HepG2 (cell line): ENCODE measurements at regions not wholly inside any gene's neighbourhood (a gene's known extent, or its start where the extent isn't known, plus 50 kb on each side); places are given as distances from the start of the nearest gene placed in this dataset.

Experiments used
- DPF2 ChIP-seq: sonication (generic); formaldehyde crosslinking; IDR thresholded peaks from 2 replicates; pipeline ENCODE4 v1.4.0; 2020; ENCODE audit warnings: mild to moderate bottlenecking, low read depth, missing genetic modification reagents, borderline replicate concordance
- FOXP1 ChIP-seq, 2 experiments: fragments of 450-650 bp in 1 of 2; IDR thresholded peaks; 2 replicates each; pipeline ENCODE4 v1.6.1; 2017 to 2018; ENCODE audit warnings: antibody characterized with exemption in 1 of 2
- GZF1 ChIP-seq: sonication (generic); formaldehyde crosslinking; IDR thresholded peaks from 2 replicates; pipeline ENCODE4 v1.5.1; 2020; ENCODE audit warnings: mild to moderate bottlenecking, missing genetic modification reagents
- HOXA9 ChIP-seq: sonication (generic); formaldehyde crosslinking; IDR thresholded peaks from 2 replicates; pipeline ENCODE4 v1.8.1; 2022; ENCODE audit warnings: missing genetic modification reagents, mild to moderate bottlenecking, moderate library complexity, borderline replicate concordance
- NFYB ChIP-seq: sonication (generic); formaldehyde crosslinking; IDR thresholded peaks from 2 replicates; pipeline ENCODE4 v1.4.0; 2020; ENCODE audit warnings: missing genetic modification reagents
- NR2F2 ChIP-seq: IDR thresholded peaks from 2 replicates; pipeline ENCODE4 v1.6.1; 2012; ENCODE audit warnings: low read depth, inconsistent platforms, borderline replicate concordance
- NR3C1 ChIP-seq: sonication (generic); formaldehyde crosslinking; IDR thresholded peaks from 2 replicates; pipeline ENCODE4 v1.4.0; 2020; ENCODE audit warnings: missing genetic modification reagents
- POLR2A ChIP-seq, 2 experiments: IDR thresholded peaks; 2 replicates each; pipeline ENCODE4 v1.6.1; 2011; ENCODE audit warnings: low read depth in 2 of 2, low read length in 2 of 2, mild to moderate bottlenecking in 1 of 2, moderate library complexity in 1 of 2; ENCODE audit not compliant: insufficient read depth in 1 of 2
- SP5 ChIP-seq: IDR thresholded peaks from 2 replicates; pipeline ENCODE4 v1.6.1; 2016; ENCODE audit warnings: low read depth, borderline replicate concordance
- ZNF75D ChIP-seq: sonication (generic); formaldehyde crosslinking; IDR thresholded peaks from 2 replicates; pipeline ENCODE4 v1.8.1; 2023; ENCODE audit warnings: missing genetic modification reagents, mild to moderate bottlenecking, borderline replicate concordance
- ZNF768 ChIP-seq: sonication (generic); formaldehyde crosslinking; IDR thresholded peaks from 2 replicates; pipeline ENCODE4 v1.4.0; 2020; ENCODE audit warnings: missing genetic modification reagents
- TF ChIP-seq, protein P1 (sequence below), 2 experiments: fragments of 450-650 bp in 1 of 2; sonication (generic) in 1 of 2; formaldehyde crosslinking in 1 of 2; IDR thresholded peaks; 2 replicates each; pipeline versions ENCODE4 v1.6.1 to v1.8.0; 2016 to 2022; ENCODE audit warnings: antibody characterized with exemption in 1 of 2, mild to moderate bottlenecking in 1 of 2, missing genetic modification reagents in 1 of 2
- TF ChIP-seq, protein P2 (sequence below): sonication (generic); formaldehyde crosslinking; IDR thresholded peaks from 2 replicates; pipeline ENCODE4 v1.5.0; 2020; ENCODE audit warnings: mild to moderate bottlenecking, missing genetic modification reagents, moderate library complexity
- TF ChIP-seq, protein P3 (sequence below): sonication (generic); formaldehyde crosslinking; IDR thresholded peaks from 2 replicates; pipeline ENCODE4 v1.4.0; 2020; ENCODE audit warnings: mild to moderate bottlenecking, low read depth, missing genetic modification reagents

DNA sequence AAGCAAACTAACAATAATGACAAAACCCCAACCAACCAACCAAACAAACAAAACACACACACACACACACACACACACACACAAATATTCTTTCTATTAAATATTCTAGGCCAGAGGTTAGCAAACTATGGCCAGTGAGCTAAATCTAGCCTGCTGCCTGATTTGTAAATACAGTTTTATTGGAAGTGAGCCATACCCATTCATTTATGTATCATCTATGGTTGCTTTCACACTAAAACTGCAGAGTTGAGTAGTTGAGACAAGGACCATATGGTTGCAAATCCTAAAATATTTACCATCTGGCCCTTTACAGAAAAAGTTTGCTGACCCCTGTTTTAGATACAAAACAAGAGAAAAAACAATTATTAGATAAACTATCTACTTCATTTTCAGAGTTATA lies 620.5 kb upstream of the SEMA6A start:
- no peak for TF ChIP-seq GZF1
- TF ChIP-seq, protein P1, sequence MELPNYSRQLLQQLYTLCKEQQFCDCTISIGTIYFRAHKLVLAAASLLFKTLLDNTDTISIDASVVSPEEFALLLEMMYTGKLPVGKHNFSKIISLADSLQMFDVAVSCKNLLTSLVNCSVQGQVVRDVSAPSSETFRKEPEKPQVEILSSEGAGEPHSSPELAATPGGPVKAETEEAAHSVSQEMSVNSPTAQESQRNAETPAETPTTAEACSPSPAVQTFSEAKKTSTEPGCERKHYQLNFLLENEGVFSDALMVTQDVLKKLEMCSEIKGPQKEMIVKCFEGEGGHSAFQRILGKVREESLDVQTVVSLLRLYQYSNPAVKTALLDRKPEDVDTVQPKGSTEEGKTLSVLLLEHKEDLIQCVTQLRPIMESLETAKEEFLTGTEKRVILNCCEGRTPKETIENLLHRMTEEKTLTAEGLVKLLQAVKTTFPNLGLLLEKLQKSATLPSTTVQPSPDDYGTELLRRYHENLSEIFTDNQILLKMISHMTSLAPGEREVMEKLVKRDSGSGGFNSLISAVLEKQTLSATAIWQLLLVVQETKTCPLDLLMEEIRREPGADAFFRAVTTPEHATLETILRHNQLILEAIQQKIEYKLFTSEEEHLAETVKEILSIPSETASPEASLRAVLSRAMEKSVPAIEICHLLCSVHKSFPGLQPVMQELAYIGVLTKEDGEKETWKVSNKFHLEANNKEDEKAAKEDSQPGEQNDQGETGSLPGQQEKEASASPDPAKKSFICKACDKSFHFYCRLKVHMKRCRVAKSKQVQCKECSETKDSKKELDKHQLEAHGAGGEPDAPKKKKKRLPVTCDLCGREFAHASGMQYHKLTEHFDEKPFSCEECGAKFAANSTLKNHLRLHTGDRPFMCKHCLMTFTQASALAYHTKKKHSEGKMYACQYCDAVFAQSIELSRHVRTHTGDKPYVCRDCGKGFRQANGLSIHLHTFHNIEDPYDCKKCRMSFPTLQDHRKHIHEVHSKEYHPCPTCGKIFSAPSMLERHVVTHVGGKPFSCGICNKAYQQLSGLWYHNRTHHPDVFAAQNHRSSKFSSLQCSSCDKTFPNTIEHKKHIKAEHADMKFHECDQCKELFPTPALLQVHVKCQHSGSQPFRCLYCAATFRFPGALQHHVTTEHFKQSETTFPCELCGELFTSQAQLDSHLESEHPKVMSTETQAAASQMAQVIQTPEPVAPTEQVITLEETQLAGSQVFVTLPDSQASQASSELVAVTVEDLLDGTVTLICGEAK (IDR thresholded peaks at IDR 0.05) = no peak
- TF ChIP-seq, protein P1 (CRISPR knock-in tag; IDR thresholded peaks at IDR 0.05) = no peak
- TF ChIP-seq, protein P2, sequence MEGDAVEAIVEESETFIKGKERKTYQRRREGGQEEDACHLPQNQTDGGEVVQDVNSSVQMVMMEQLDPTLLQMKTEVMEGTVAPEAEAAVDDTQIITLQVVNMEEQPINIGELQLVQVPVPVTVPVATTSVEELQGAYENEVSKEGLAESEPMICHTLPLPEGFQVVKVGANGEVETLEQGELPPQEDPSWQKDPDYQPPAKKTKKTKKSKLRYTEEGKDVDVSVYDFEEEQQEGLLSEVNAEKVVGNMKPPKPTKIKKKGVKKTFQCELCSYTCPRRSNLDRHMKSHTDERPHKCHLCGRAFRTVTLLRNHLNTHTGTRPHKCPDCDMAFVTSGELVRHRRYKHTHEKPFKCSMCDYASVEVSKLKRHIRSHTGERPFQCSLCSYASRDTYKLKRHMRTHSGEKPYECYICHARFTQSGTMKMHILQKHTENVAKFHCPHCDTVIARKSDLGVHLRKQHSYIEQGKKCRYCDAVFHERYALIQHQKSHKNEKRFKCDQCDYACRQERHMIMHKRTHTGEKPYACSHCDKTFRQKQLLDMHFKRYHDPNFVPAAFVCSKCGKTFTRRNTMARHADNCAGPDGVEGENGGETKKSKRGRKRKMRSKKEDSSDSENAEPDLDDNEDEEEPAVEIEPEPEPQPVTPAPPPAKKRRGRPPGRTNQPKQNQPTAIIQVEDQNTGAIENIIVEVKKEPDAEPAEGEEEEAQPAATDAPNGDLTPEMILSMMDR = no peak
- TF ChIP-seq NR3C1 (CRISPR knock-in tag) = no peak
- no peak for TF ChIP-seq POLR2A (IDR thresholded peaks at IDR 0.05; ENCODE audit: insufficient read depth in 1 of 2, low read depth in 2 of 2, low read length in 2 of 2)
- no peak for TF ChIP-seq NFYB (CRISPR knock-in tag)
- TF ChIP-seq DPF2 (CRISPR knock-in tag) = no peak
- TF ChIP-seq, protein P3, sequence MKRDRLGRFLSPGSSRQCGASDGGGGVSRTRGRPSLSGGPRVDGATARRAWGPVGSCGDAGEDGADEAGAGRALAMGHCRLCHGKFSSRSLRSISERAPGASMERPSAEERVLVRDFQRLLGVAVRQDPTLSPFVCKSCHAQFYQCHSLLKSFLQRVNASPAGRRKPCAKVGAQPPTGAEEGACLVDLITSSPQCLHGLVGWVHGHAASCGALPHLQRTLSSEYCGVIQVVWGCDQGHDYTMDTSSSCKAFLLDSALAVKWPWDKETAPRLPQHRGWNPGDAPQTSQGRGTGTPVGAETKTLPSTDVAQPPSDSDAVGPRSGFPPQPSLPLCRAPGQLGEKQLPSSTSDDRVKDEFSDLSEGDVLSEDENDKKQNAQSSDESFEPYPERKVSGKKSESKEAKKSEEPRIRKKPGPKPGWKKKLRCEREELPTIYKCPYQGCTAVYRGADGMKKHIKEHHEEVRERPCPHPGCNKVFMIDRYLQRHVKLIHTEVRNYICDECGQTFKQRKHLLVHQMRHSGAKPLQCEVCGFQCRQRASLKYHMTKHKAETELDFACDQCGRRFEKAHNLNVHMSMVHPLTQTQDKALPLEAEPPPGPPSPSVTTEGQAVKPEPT (CRISPR knock-in tag) = no peak
- TF ChIP-seq HOXA9 = no peak
- TF ChIP-seq NR2F2 = no peak
- TF ChIP-seq SP5 = no peak
- no peak for TF ChIP-seq FOXP1 (IDR thresholded peaks at IDR 0.05)
- TF ChIP-seq FOXP1 (CRISPR knock-in tag; IDR thresholded peaks at IDR 0.05) = no peak
- TF ChIP-seq ZNF768 (CRISPR knock-in tag) = no peak
- no peak for TF ChIP-seq ZNF75D
